ENCODE measurements at regions not wholly inside any gene's neighbourhood (a gene's known extent, or its start where the extent isn't known, plus 50 kb on each side); places are given as distances from the start of the nearest gene placed in this dataset.

DNA sequence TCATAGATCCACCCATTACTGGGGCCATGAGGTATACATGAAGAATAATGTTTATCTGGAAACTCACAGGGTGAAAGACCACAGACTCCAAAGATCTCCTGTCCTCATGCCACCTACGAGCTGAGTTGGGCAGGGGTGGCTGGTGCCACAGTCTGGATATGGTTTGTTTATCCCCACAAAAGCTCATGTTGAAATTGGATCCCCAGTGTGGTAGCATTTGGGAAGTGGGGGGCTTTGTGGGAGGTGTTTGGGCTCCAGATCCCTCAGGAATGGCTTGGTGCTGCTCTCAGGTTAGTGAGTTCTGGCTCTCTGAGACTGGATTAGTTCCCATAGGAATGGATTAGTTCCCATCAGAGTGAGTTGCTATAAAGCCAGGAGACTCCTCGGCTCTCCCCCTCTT is 192.3 kb upstream of the FSCB start:
- no peak for DNase-seq (ENCODE audit: low read depth, low spot score)
- H3K27me3 Mint-ChIP-seq (ENCODE audit: low read depth): peaks cover 11% of the 10 kb centered on the region
- TF ChIP-seq, protein P1, sequence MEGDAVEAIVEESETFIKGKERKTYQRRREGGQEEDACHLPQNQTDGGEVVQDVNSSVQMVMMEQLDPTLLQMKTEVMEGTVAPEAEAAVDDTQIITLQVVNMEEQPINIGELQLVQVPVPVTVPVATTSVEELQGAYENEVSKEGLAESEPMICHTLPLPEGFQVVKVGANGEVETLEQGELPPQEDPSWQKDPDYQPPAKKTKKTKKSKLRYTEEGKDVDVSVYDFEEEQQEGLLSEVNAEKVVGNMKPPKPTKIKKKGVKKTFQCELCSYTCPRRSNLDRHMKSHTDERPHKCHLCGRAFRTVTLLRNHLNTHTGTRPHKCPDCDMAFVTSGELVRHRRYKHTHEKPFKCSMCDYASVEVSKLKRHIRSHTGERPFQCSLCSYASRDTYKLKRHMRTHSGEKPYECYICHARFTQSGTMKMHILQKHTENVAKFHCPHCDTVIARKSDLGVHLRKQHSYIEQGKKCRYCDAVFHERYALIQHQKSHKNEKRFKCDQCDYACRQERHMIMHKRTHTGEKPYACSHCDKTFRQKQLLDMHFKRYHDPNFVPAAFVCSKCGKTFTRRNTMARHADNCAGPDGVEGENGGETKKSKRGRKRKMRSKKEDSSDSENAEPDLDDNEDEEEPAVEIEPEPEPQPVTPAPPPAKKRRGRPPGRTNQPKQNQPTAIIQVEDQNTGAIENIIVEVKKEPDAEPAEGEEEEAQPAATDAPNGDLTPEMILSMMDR (conservative IDR thresholded peaks at IDR 0.05): no peak
- H3K9me3 Mint-ChIP-seq: peaks cover 9% of the 10 kb centered on the region
- no peak overlapping the region for H3K27ac Mint-ChIP-seq (ENCODE audit: unreplicated experiment)
- H3K4me1 Mint-ChIP-seq: no peaks in the 10 kb centered on the region
- H3K4me3 Mint-ChIP-seq: no peak overlapping the region
- H3K36me3 Mint-ChIP-seq (ENCODE audit: low read depth): no peaks in the 10 kb centered on the region

DNA sequence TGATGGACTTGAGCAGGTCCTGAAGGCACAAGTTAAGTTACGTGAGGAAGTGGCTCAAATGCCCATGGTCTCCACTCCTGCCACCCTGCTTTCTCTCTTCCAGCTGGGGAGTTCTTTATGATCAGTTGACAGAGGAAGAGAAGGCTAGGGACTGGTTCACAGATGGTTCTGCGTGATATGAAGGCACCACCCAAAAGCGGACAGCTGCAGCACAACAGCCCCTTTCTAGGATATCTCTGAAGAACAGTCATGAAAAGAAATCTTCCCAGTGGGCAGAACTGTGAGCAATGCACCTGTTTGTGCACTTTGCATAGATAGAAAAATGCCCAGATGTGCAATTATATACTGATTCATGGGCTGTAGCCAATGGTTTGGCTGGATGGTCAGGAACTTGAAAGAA is 162.4 kb upstream of the FSCB start:
- Mint-ChIP-seq H3K27ac (ENCODE audit: unreplicated experiment) (no peak overlapping the region), H3K36me3 (ENCODE audit: low read depth) (no peaks in the 10 kb centered on the region), H3K4me1 (no peaks in the 10 kb centered on the region), H3K9me3 (peaks cover 16% of the 10 kb centered on the region), H3K4me3 (no peak overlapping the region), H3K27me3 (ENCODE audit: low read depth) (no peaks in the 10 kb centered on the region)
- TF ChIP-seq, protein P1 (conservative IDR thresholded peaks at IDR 0.05): no peak
- no peak for DNase-seq (ENCODE audit: low read depth, low spot score)

DNA sequence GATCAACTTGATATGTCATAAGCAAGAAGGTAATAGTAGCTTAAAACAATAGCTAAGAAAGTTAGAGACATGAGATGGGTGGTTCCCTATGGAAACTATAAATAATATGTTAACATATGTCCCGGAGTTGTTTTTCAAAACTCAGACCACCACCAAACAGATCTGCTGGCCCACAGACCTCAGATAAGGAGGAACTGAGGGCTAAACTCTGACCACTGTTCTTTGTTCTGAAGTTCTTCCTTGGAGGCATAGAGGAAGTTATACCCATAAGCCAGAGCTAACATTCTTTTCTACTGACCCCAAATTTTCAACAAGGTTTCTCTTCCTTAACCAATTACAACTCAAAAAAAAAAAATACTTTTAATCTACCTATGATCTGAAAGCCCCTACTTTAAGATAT is 156.1 kb upstream of the FSCB start:
- Mint-ChIP-seq H3K36me3 (ENCODE audit: low read depth) (no peaks in the 10 kb centered on the region), H3K4me3 (no peak overlapping the region), H3K9me3 (no peaks in the 10 kb centered on the region), H3K27ac (ENCODE audit: unreplicated experiment) (no peak overlapping the region), H3K27me3 (ENCODE audit: low read depth) (no peaks in the 10 kb centered on the region), H3K4me1 (peaks cover 5% of the 10 kb centered on the region)
- no peak for DNase-seq (ENCODE audit: low read depth, low spot score)
- TF ChIP-seq, protein P1 (conservative IDR thresholded peaks at IDR 0.05): no peak

DNA sequence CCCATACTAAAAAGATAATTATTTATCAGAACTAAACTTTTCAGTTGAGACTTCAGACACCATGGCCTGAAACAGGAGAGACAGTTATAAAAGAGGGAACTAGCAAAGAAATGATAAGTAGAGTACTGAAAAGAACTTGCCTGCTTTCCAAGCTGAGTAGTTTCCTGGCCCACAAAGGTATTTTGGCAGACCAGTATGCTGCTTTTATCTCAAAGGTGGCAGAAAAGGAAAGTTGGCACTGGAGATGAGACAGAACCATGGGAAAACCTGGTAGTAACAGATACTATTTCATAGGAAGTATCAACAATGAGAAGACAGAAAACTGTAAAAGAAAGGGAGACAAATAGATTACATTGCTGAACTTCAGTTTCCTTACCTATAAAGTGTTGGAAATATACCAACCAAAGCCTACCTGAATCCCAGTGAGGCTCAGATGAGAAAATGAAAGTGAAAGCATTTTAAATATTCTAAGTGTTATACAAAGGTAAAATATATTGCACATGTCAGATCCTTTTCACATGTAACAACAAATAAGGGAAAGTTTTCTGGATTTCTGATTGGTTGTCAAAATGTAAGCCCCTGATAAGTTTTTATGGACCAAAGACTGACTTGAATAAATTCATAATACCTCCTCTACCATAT is 155.3 kb upstream of the FSCB start:
- DNase-seq (ENCODE audit: low read depth, low spot score): no peak
- Mint-ChIP-seq H3K36me3 (ENCODE audit: low read depth) (no peaks in the 10 kb centered on the region), H3K4me1 (peaks cover 5% of the 10 kb centered on the region), H3K9me3 (no peaks in the 10 kb centered on the region), H3K27ac (ENCODE audit: unreplicated experiment) (no peak overlapping the region), H3K27me3 (ENCODE audit: low read depth) (no peaks in the 10 kb centered on the region), H3K4me3 (no peak overlapping the region)
- TF ChIP-seq, protein P1 (conservative IDR thresholded peaks at IDR 0.05): no peak

DNA sequence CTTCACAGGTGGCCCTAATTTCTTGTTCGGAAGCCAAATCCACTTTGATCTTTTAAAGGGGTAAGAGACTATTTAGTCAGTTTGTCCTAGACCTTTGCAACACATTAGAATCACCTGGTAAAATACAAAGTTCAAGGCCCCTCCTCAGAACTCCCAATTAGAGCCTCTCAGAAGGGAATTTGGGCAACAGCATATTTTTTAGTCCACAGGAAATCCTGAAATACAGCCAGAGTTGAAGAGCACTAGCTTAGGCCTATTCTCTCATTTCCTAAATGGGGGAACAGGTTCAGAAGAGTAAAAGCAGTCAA is 151.3 kb upstream of the FSCB start:
- H3K4me3 Mint-ChIP-seq: no peak overlapping the region
- no peaks in the 10 kb centered on the region for H3K27me3 Mint-ChIP-seq (ENCODE audit: low read depth)

More for the DNA sequence above, 151.3 kb upstream of the FSCB start:
- DNase-seq (ENCODE audit: low read depth, low spot score): no peak
- Mint-ChIP-seq H3K4me1 (peaks cover under 1% of the 10 kb centered on the region), H3K36me3 (ENCODE audit: low read depth) (no peaks in the 10 kb centered on the region), H3K9me3 (no peaks in the 10 kb centered on the region), H3K27ac (ENCODE audit: unreplicated experiment) (no peak overlapping the region)
- TF ChIP-seq, protein P1 (conservative IDR thresholded peaks at IDR 0.05): no peak

All from neural crest cell (in vitro differentiated cells).